Spleen (tissue), 7 donors: ENCODE measurements at regions not wholly inside any gene's neighbourhood (a gene's known extent, or its start where the extent isn't known, plus 50 kb on each side); places are given as distances from the start of the nearest gene placed in this dataset.

Source experiments
- CTCF ChIP-seq, 11 experiments: fragments of 200-600 bp in 7 of 11; fragments of 450-650 bp in 4 of 11; sonication (generic) in 4 of 11; IDR thresholded peaks in 8 of 11; conservative IDR thresholded peaks in 3 of 11; 1 replicate in 7 of 11; 2 replicates in 4 of 11; pipeline versions ENCODE4 v1.4.0 to v1.8.0; 2016 to 2021; ENCODE audit warnings: antibody characterized with exemption in 11 of 11, inconsistent platforms in 4 of 11, mild to moderate bottlenecking in 1 of 11
- POLR2A ChIP-seq, 3 donors: fragments of 450-650 bp; IDR thresholded peaks; one replicate each; pipeline ENCODE4 v1.5.1; 2017; ENCODE audit warnings: antibody characterized with exemption in 3 of 3, mild to moderate bottlenecking in 1 of 3
- donor health status: DM: no; HTN: no; CAD: no; lungs with moderate emphysema.
- donor health status: DM: no; HTN: no; CAD: no.
- donor health status: DM: no; HTN: no; CAD: no.

GRCh38 chr2:156691014-156691413 is 254.8 kb downstream of the GPD2 start:
- TF ChIP-seq CTCF (IDR thresholded peaks at IDR 0.05 in 8 of 11, conservative IDR thresholded peaks at IDR 0.05 in 3 of 11): no peak
- no peak for TF ChIP-seq POLR2A (IDR thresholded peaks at IDR 0.05)
